NCI-H460 (cell line): ENCODE measurements at regions not wholly inside any gene's neighbourhood (a gene's known extent, or its start where the extent isn't known, plus 50 kb on each side); places are given as distances from the start of the nearest gene placed in this dataset.
A peak's percentile ranks its signal among the peaks of the same experiment; 100 is the strongest.
"Not testable (repeated sequence)": the region's sequence is repeated elsewhere in the genome, so short reads cannot be mapped to it uniquely, and the experiment has no call there.

Experiments used
- DNase-seq: peaks from one replicate; pipeline ENCODE4 v3.0.0-alpha.2; 2016; ENCODE audit warnings: low read depth; ENCODE audit errors: extremely low read depth

GRCh38 chr1:67525053-67525760 lies 95.0 kb upstream of the SERBP1 start:
- DNase-seq: no peak

DNA sequence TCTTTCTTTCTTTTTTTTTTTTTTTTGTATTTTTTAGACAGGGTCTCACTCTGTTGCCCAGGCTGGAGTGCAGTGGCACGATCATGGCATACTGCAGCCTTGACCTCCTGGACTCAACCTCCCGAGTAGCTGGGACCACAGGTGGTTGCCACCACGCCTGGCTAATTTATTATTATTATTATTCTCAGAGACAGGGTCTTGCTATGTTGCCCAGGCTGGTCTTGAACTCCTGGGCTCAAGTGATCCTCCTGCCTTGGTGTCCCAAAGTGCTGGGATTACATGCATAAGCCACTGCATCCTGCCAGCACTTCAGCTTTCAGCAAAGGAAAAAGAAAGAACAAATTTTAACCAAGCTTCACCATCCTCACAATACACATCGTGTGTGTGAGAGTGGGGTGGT lies 97.9 kb upstream of the SERBP1 start:
- DNase-seq: no peak

- no peak for DNase-seq
Observed at GRCh38 chr1:67530071-67530470, 99.9 kb upstream of the SERBP1 start.

GRCh38 chr1:67532452-67533216 lies 102.4 kb upstream of the SERBP1 start:
- DNase-seq: peak; percentile 68

DNA sequence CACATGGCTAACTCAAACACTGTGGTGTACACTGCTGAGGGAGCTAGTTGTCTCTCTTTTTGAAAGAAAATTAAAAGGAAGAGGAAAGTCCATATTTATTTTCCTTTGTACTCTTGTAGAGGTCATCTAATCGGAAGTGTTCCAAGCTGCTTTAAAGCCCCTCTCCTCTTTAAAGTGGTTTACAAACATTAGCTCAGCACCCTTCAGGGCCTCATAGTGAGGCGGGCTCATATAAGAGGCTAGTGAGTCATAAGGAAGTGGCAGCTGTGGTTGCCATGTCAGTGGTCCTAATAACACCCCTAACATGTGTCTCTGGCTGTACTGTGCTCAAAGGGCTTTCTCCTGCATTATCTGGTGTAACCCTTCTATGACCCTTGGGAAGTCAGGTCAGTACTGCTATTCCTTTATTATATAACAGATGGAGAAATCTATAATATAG lies 104.4 kb upstream of the SERBP1 start:
- no peak for DNase-seq

GRCh38 chr1:67535474-67535873 lies 105.3 kb upstream of the SERBP1 start:
- DNase-seq: peak; percentile 73

- no peak for DNase-seq
Observed at GRCh38 chr1:67536957-67537666, 106.9 kb upstream of the SERBP1 start.

DNA sequence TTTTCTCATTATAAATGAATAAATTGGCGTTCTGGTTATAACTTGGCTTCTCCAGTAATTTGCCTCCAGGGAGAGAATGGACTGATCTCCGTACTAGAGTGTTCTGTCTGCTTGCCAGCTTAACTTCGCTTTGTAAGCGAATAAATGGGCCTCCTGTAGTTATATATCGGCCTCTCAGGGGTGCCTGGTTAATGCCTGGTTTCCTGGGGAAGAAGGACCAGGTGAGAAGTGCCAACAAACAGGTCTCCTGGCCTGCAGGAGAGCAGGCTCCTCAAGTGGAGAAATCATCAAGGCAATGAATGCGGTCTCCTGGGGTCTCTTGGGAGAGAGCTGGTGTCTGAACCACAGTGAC lies 107.4 kb upstream of the SERBP1 start:
- DNase-seq: no peak

GRCh38 chr1:67540025-67540732 lies 110.0 kb upstream of the SERBP1 start:
- no peak for DNase-seq

DNA sequence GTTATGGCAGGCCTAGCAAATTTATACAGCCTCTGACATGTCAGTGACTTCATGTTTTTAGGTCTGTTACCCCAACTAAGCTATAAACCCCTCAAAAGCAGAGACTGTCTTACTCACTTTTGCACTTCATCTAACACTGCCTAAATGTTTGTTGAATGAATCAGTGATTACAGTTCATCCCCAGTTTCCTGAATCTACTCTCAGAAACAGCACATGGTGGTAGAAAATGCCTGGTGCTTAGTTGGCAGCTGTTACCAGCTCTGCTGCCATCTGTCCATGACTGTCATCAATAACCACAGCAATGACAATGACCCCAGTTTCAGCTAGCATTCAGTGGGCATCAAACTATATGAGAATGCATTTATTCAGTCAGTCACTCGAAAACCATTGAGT lies 110.5 kb upstream of the SERBP1 start:
- DNase-seq: no peak

- DNase-seq: no peak
Observed at GRCh38 chr1:67542747-67543146, 112.5 kb upstream of the SERBP1 start.

- DNase-seq: no peak
Observed at GRCh38 chr1:67544921-67545320, 114.7 kb upstream of the SERBP1 start.

DNA sequence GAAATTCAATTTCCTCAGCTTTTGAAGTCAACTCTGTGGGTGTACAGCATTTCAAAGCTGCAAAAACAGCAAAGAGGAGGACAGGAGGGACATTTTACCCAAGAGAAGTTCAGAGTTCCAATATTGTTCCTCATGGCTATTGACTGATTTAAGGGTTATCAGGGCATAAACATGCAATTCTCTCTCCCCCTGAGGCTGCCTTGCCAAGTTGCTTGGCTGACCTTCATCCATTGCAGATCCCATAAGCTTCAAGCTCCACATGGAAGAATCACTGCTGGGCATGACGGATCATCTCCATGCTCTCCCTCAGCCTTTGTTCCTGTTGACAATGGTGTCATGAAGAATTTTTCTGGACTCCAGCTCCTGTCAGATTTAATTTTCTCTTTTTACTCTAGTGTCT lies 115.2 kb upstream of the SERBP1 start:
- no peak for DNase-seq

DNA sequence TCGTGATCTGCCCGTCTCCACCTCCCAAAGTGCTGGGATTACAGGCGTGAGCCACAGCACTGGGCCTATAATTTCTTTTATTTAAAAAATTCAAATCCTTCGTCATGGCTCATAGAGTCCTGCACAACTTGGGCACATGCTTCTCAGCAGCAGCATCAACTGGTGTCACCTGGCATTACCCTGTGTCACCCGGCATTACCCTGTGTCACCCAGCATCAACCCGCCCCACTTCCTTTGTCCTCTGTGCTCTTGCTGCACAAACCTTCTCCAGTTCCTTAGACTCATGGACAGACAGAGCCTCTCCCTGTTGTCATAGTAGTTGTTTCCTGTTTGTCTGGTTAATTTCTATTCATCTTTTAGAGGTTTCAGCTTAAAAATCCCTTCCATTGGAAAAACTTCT lies 121.2 kb upstream of the SERBP1 start:
- no peak for DNase-seq

DNA sequence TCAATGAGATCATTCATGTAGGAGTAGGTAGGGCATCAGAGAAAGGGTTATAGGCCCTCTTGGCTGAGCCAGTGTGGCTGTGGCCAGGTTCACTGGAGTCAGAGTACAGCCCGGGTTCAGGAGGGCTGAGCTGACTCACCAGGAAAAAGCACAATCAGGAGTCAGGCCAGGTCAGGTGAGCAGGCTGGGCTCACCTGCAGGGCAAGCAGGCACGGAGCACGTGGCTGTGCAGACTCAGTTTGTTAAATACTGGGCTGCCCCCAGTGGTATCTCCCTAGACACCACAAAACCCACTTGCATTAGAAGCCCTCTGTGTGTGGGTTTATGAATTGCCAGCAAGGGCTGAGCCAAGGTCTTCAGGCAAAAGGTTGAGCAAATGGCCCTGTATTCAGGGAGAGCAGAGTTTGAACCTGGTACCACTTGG lies 122.1 kb upstream of the SERBP1 start:
- no peak for DNase-seq

- not testable (repeated sequence) for DNase-seq
Observed at GRCh38 chr1:67554204-67554603, 124.0 kb upstream of the SERBP1 start.

- DNase-seq: no peak
Observed at GRCh38 chr1:67555461-67556296, 125.5 kb upstream of the SERBP1 start.

DNA sequence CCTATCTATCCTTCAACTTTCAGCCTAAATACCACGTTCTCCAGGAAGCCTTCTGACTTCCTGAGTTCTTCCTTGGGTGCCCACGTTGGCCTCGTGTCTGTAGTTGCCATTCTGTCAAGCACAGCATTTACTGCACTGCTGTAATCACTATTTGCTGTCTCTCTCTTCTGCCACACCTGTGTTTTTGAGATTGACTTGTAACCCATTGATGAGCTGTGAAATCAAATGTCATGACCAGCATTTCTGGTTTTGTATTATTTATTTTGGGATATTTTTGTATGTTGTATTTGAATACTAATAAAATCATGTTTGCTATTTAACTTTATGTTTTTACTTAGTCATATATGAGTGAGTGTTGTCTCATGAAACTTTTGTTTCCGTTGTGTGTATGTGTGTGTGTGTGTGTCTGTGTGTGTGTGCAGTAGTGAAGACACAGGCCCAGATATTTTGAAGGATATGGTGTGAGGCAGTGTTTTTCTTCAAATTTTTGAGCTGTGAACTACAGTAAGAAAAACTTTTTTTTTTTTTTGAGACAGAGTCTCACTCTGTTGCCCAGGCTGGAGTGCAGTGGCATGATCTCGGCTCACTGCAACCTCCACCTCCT lies 126.2 kb upstream of the SERBP1 start:
- DNase-seq: no peak

- no peak for DNase-seq
Observed at GRCh38 chr1:67557696-67558448, 127.1 kb upstream of the GADD45A start.
